SK-N-SH (cell line): ENCODE measurements at regions not wholly inside any gene's neighbourhood (a gene's known extent, or its start where the extent isn't known, plus 50 kb on each side); places are given as distances from the start of the nearest gene placed in this dataset.

Source experiments
- CTCF ChIA-PET: fragments of 300-600, 350-600 bp; formaldehyde crosslinking; extraction: SDS; loops from one replicate; lab custom pipeline; 2021; lab: Yijun Ruan, JAX
- POLR2A ChIA-PET: fragments of 350-600 bp; sonication (Branson Sonifier 250); formaldehyde crosslinking; extraction: SDS; loops from one replicate; lab custom pipeline; 2020; ENCODE audit warnings: antibody characterized with exemption, inconsistent platforms; lab: Yijun Ruan, JAX
- DNase-seq: peaks from one replicate; pipeline ENCODE4 v3.0.0; 2012
- H2AFZ ChIP-seq: fragments of 200-600 bp; sonication (generic); 2 replicates; pipeline ENCODE4 v1.8.1; 2016; ENCODE audit warnings: antibody characterized with exemption, mild to moderate bottlenecking, low read depth
- H3F3A ChIP-seq: fragments of 200-600 bp; sonication (generic); replicated peaks from 2 replicates; pipeline ENCODE3; 2016; ENCODE audit warnings: antibody characterized with exemption, mild to moderate bottlenecking; ENCODE audit not compliant: insufficient read depth
- H3K27ac ChIP-seq, 2 experiments: fragments of 200-500 bp in 1 of 2; fragments of 200-600 bp in 1 of 2; sonication (Bioruptor generic) in 1 of 2; sonication (generic), shearing (Covaris generic) in 1 of 2; 2 replicates each; pipeline versions ENCODE4 v1.5.1 to v1.6.1; 2014 to 2016; ENCODE audit warnings: low read depth in 2 of 2, inconsistent platforms in 1 of 2, low read length in 1 of 2, mild to moderate bottlenecking in 1 of 2, mixed read lengths in 1 of 2
- H3K27me3 ChIP-seq: fragments of 200-600 bp; sonication (generic), shearing (Covaris generic); 2 replicates; pipeline ENCODE4 v1.6.1; 2016; ENCODE audit warnings: mixed run types; ENCODE audit not compliant: insufficient read depth
- H3K36me3 ChIP-seq, 2 experiments: fragments of 200-500 bp in 1 of 2; fragments of 200-600 bp in 1 of 2; sonication (Bioruptor generic) in 1 of 2; sonication (generic) in 1 of 2; replicated peaks in 1 of 2; 2 replicates each; pipeline versions ENCODE3 to v1.5.1; 2014 to 2016; ENCODE audit warnings: low read length in 1 of 2, mild to moderate bottlenecking in 1 of 2; ENCODE audit not compliant: insufficient read depth in 2 of 2, control insufficient read depth in 1 of 2
- H3K4me1 ChIP-seq, 2 experiments: fragments of 200-500 bp in 1 of 2; fragments of 200-600 bp in 1 of 2; sonication (Bioruptor generic) in 1 of 2; sonication (generic), shearing (Covaris generic) in 1 of 2; 2 replicates each; pipeline versions ENCODE4 v1.5.1 to v1.6.1; 2014 to 2016; ENCODE audit warnings: low read depth in 1 of 2, low read length in 1 of 2, mixed run types in 1 of 2; ENCODE audit not compliant: insufficient read depth in 2 of 2, control insufficient read depth in 1 of 2
- H3K4me2 ChIP-seq: fragments of 200-600 bp; sonication (generic), shearing (Covaris generic); 2 replicates; pipeline ENCODE4 v1.6.1; 2017; ENCODE audit warnings: mixed run types
- H3K4me3 ChIP-seq, 2 experiments: fragments of 200-500 bp in 1 of 2; fragments of 200-600 bp in 1 of 2; sonication (Bioruptor generic) in 1 of 2; sonication (generic), shearing (Covaris generic) in 1 of 2; 2 replicates each; pipeline versions ENCODE4 v1.5.1 to v1.8.1; 2014 to 2016; ENCODE audit warnings: low read depth in 2 of 2, inconsistent platforms in 1 of 2, low read length in 1 of 2, mild to moderate bottlenecking in 1 of 2, mixed read lengths in 1 of 2, moderate library complexity in 1 of 2
- H3K79me2 ChIP-seq: fragments of 200-600 bp; sonication (generic); 2 replicates; pipeline ENCODE4 v1.8.1; 2017; ENCODE audit warnings: mild to moderate bottlenecking; ENCODE audit not compliant: insufficient read depth
- H3K9ac ChIP-seq: fragments of 200-600 bp; sonication (generic); 2 replicates; pipeline ENCODE4 v1.6.1; 2017; ENCODE audit warnings: mixed run types
- H3K9me2 ChIP-seq: fragments of 200-600 bp; sonication (generic); 2 replicates; pipeline ENCODE4 v1.6.1; 2017; ENCODE audit warnings: mixed run types
- H3K9me3 ChIP-seq: fragments of 200-600 bp; sonication (generic); 2 replicates; pipeline ENCODE4 v1.6.1; 2017; ENCODE audit warnings: mixed run types, mild to moderate bottlenecking, moderate library complexity
- H4K20me1 ChIP-seq: fragments of 200-600 bp; sonication (generic); 2 replicates; pipeline ENCODE4 v1.6.1; 2017; ENCODE audit warnings: mild to moderate bottlenecking, mixed run types; ENCODE audit not compliant: insufficient read depth
- CHD2 ChIP-seq: fragments of 150-350 bp; IDR thresholded peaks from 2 replicates; pipeline ENCODE4 v1.6.1; 2018; ENCODE audit warnings: low read length; ENCODE audit not compliant: partially characterized antibody
- ELF1 ChIP-seq: IDR thresholded peaks from 2 replicates; pipeline ENCODE4 v1.4.0; 2012
- EZH2phosphoT487 ChIP-seq: fragments of 200-600 bp; sonication (generic); IDR thresholded peaks from 2 replicates; pipeline ENCODE4 v1.6.1; 2017; ENCODE audit warnings: low read depth, mixed run types, mild to moderate bottlenecking, antibody characterized with exemption, moderate library complexity, borderline replicate concordance
- FOXM1 ChIP-seq: IDR thresholded peaks from 2 replicates; pipeline ENCODE4 v1.4.0; 2012; ENCODE audit warnings: low read depth, mild to moderate bottlenecking
- GATA2 ChIP-seq: sonication (generic); formaldehyde crosslinking; IDR thresholded peaks from 2 replicates; pipeline ENCODE4 v1.5.0; 2020; ENCODE audit warnings: mild to moderate bottlenecking, missing genetic modification reagents
- MEF2A ChIP-seq: IDR thresholded peaks from 2 replicates; pipeline ENCODE4 v1.4.0; 2012; ENCODE audit warnings: low read depth, borderline replicate concordance
- MXI1 ChIP-seq: IDR thresholded peaks from 2 replicates; pipeline ENCODE4 v1.6.1; 2012; ENCODE audit warnings: mild to moderate bottlenecking, low read depth, low read length, improper control_type of control experiment
- POLR2AphosphoS5 ChIP-seq: IDR thresholded peaks from 2 replicates; pipeline ENCODE4 v1.6.1; 2012; ENCODE audit warnings: low read depth, low read length
- RCOR1 ChIP-seq: fragments of 150-350 bp; IDR thresholded peaks from 2 replicates; pipeline ENCODE4 v1.6.1; 2017; ENCODE audit warnings: antibody characterized with exemption, low read length
- SMC3 ChIP-seq: IDR thresholded peaks from 2 replicates; pipeline ENCODE4 v1.6.1; 2012; ENCODE audit warnings: low read depth, low read length, improper control_type of control experiment
- TCF12 ChIP-seq: IDR thresholded peaks from 2 replicates; pipeline ENCODE4 v1.4.0; 2012
- WGBS: methylation state at CpG from one replicate; pipeline ENCODE4 v1.1.6; 2017; ENCODE audit warnings: low lambda C conversion rate; 5-methylcytosine and 5-hydroxymethylcytosine counted together
- TF ChIP-seq, protein P1 (sequence below): fragments of 200-600 bp; sonication (generic); IDR thresholded peaks from 2 replicates; pipeline ENCODE4 v1.6.1; 2017; ENCODE audit warnings: antibody characterized with exemption, mild to moderate bottlenecking, moderate library complexity
- TF ChIP-seq, protein P2 (sequence below): fragments of 150-350 bp; IDR thresholded peaks from 2 replicates; pipeline ENCODE4 v1.6.1; 2017; ENCODE audit warnings: antibody characterized with exemption, low read length, low read depth, borderline replicate concordance
- TF ChIP-seq, protein P3 (sequence below): fragments of 150-350 bp; IDR thresholded peaks from 2 replicates; pipeline ENCODE4 v1.6.1; 2016; ENCODE audit warnings: mild to moderate bottlenecking, low read depth, low read length
- TF ChIP-seq, protein P4 (sequence below): IDR thresholded peaks from 2 replicates; pipeline ENCODE4 v1.4.0; 2012; ENCODE audit warnings: low read depth, borderline replicate concordance

DNA sequence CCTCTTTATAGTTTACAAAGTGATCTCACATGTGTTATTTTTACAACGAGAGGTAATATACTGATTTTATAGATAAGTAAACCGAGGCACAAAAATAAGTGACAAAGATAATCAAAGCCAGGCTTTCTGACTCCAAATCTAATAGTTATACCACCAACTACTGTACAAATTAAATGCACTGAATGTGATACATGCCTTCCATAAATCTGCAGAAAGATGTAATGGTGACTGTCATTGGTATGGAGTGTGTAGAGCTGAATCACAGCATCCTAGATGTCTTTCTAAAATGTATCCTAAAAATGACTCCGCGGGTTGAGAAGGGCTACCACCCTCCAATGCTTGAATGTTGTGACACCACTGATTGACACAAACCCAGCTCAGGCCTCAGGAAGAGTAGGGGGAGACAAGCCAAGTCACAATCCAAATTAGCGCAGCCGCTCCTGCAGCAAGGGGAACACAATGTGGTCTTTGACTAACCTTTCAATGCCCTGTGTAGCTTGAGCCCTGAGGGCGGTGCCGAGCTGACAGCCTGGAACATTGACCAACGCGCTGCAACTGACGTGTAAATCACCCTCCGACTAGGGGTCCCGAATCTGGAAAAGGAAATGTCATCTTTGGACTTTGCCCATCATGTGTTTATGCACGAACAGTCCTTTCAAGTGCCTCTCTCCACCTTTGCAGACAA is 136.8 kb downstream of the OLIG3 start:
- H3K36me3 ChIP-seq = no peaks in the 10 kb centered on the region
- DNase-seq = no peak
- WGBS = 33% methylated on average over 5 of the region's 14 CpGs
- no peaks in the 10 kb centered on the region for H3F3A ChIP-seq
- no peak overlapping the region for H3K27ac ChIP-seq
- no peak overlapping the region for H3K9ac ChIP-seq
- no peaks in the 10 kb centered on the region; a peak in 1 of 4 replicates for H3K4me1 ChIP-seq
- no peak for TF ChIP-seq EZH2phosphoT487
- no peak for TF ChIP-seq SMC3
- no peak for TF ChIP-seq TCF12
- TF ChIP-seq CHD2 = no peak
- TF ChIP-seq, protein P1, sequence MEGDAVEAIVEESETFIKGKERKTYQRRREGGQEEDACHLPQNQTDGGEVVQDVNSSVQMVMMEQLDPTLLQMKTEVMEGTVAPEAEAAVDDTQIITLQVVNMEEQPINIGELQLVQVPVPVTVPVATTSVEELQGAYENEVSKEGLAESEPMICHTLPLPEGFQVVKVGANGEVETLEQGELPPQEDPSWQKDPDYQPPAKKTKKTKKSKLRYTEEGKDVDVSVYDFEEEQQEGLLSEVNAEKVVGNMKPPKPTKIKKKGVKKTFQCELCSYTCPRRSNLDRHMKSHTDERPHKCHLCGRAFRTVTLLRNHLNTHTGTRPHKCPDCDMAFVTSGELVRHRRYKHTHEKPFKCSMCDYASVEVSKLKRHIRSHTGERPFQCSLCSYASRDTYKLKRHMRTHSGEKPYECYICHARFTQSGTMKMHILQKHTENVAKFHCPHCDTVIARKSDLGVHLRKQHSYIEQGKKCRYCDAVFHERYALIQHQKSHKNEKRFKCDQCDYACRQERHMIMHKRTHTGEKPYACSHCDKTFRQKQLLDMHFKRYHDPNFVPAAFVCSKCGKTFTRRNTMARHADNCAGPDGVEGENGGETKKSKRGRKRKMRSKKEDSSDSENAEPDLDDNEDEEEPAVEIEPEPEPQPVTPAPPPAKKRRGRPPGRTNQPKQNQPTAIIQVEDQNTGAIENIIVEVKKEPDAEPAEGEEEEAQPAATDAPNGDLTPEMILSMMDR = no peak
- TF ChIP-seq MXI1 = no peak
- TF ChIP-seq ELF1 = no peak
- no peak for TF ChIP-seq MEF2A
- TF ChIP-seq, protein P2, sequence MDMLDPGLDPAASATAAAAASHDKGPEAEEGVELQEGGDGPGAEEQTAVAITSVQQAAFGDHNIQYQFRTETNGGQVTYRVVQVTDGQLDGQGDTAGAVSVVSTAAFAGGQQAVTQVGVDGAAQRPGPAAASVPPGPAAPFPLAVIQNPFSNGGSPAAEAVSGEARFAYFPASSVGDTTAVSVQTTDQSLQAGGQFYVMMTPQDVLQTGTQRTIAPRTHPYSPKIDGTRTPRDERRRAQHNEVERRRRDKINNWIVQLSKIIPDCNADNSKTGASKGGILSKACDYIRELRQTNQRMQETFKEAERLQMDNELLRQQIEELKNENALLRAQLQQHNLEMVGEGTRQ = no peak
- TF ChIP-seq GATA2 (CRISPR knock-in tag) = no peak
- TF ChIP-seq POLR2AphosphoS5 = no peak
- TF ChIP-seq RCOR1 = no peak
- no peak overlapping the region for H3K4me3 ChIP-seq
- H3K9me3 ChIP-seq = no peaks in the 10 kb centered on the region
- H3K27me3 ChIP-seq = no peaks in the 10 kb centered on the region
- H4K20me1 ChIP-seq = no peaks in the 10 kb centered on the region
- ChIA-PET CTCF (interaction anchor here (1.2 kb wide), 1 partner anchor 15 kb away, joined by 4 read pairs; no protein-coding TSS in a partner anchor), POLR2A (no interaction called here)
- no peak overlapping the region for H3K4me2 ChIP-seq
- no peaks in the 10 kb centered on the region for H3K9me2 ChIP-seq
- H3K79me2 ChIP-seq = no peaks in the 10 kb centered on the region
- no peak overlapping the region for H2AFZ ChIP-seq

DNA sequence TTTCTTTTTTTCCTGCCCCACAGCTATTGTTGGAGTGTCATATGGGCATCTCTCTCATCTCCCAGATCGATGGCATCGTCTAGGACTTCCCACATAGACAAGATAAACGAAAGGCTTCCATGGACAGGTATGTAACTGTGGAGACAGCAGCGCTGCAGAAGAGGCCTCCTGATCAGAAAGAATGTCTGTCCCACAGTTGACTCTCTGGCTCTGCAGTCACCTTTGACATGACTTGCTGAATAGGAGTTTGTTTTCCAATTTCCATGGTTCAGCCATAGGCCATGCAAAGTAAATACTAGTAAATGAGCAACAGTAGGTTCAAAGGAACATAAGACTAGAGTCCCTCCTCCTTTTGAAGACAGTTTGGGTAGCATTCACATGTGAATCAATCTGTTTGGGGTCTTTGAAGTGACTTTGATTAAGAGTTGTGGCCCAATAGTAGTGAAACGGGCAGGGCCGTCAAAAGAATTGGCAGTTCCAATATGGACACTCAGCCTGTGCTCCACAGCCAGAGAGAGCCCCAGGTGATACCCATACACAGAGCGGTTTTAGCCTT is 134.7 kb upstream of the IFNGR1 start:
- no peaks in the 10 kb centered on the region; a peak in 1 of 4 replicates for H3K4me1 ChIP-seq
- no peak overlapping the region for H3K9ac ChIP-seq
- H2AFZ ChIP-seq = no peak overlapping the region
- H4K20me1 ChIP-seq = no peaks in the 10 kb centered on the region
- H3K79me2 ChIP-seq = no peaks in the 10 kb centered on the region
- no peaks in the 10 kb centered on the region for H3K9me3 ChIP-seq
- 30% methylated on average over 7 of the region's 7 CpGs for WGBS
- H3K4me3 ChIP-seq = no peak overlapping the region
- no peak overlapping the region for H3K4me2 ChIP-seq
- no peaks in the 10 kb centered on the region for H3K36me3 ChIP-seq
- no peaks in the 10 kb centered on the region for H3K9me2 ChIP-seq
- H3K27me3 ChIP-seq = no peaks in the 10 kb centered on the region
- ChIA-PET POLR2A (no interaction called here), CTCF (interaction anchor here (1.3 kb wide), 1 partner anchor 260 kb away, joined by 4 read pairs; no protein-coding TSS in a partner anchor)
- H3F3A ChIP-seq = no peaks in the 10 kb centered on the region
- TF ChIP-seq, protein P3, sequence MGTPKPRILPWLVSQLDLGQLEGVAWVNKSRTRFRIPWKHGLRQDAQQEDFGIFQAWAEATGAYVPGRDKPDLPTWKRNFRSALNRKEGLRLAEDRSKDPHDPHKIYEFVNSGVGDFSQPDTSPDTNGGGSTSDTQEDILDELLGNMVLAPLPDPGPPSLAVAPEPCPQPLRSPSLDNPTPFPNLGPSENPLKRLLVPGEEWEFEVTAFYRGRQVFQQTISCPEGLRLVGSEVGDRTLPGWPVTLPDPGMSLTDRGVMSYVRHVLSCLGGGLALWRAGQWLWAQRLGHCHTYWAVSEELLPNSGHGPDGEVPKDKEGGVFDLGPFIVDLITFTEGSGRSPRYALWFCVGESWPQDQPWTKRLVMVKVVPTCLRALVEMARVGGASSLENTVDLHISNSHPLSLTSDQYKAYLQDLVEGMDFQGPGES = no peak
- TF ChIP-seq FOXM1 = no peak
- TF ChIP-seq, protein P4, sequence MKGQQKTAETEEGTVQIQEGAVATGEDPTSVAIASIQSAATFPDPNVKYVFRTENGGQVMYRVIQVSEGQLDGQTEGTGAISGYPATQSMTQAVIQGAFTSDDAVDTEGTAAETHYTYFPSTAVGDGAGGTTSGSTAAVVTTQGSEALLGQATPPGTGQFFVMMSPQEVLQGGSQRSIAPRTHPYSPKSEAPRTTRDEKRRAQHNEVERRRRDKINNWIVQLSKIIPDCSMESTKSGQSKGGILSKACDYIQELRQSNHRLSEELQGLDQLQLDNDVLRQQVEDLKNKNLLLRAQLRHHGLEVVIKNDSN = no peak
- no peak for DNase-seq
- no peak overlapping the region for H3K27ac ChIP-seq
